GM21390 (cell line): ENCODE measurements at regions not wholly inside any gene's neighbourhood (a gene's known extent, or its start where the extent isn't known, plus 50 kb on each side); places are given as distances from the start of the nearest gene placed in this dataset.
"Not testable (repeated sequence)": the region's sequence is repeated elsewhere in the genome, so short reads cannot be mapped to it uniquely, and the experiment has no call there.

Source experiments
- ATAC-seq: cut with Tn5 transposase; IDR thresholded peaks from one replicate; pipeline ENCODE4 v1.9.1; 2021; ENCODE audit not compliant: unreplicated experiment

- ATAC-seq = no peak
These were observed 388.9 kb downstream of the ZEB2 start for GRCh38 chr2:144131042-144131441.

- ATAC-seq = no peak
These were observed 389.4 kb downstream of the ZEB2 start for GRCh38 chr2:144130551-144130950.

- ATAC-seq = no peak
These were observed 391.7 kb downstream of the ZEB2 start for GRCh38 chr2:144128130-144128746.

- ATAC-seq = no peak
These were observed 392.2 kb downstream of the ZEB2 start for GRCh38 chr2:144127693-144128092.

GRCh38 chr2:144126302-144126701 is 393.6 kb downstream of the ZEB2 start:
- ATAC-seq = no peak

GRCh38 chr2:144125751-144126150 is 394.2 kb downstream of the ZEB2 start:
- ATAC-seq = no peak

GRCh38 chr2:144124882-144125281 is 395.0 kb downstream of the ZEB2 start:
- no peak for ATAC-seq

GRCh38 chr2:144120487-144120886 is 399.4 kb downstream of the ZEB2 start:
- ATAC-seq = no peak

- ATAC-seq = no peak
These were observed 402.8 kb downstream of the ZEB2 start for GRCh38 chr2:144117086-144117485.

- no peak for ATAC-seq
These were observed 404.1 kb downstream of the ZEB2 start for GRCh38 chr2:144115739-144116291.

- ATAC-seq = no peak
These were observed 405.2 kb downstream of the ZEB2 start for GRCh38 chr2:144114760-144115159.

- no peak for ATAC-seq
These were observed 408.5 kb downstream of the ZEB2 start for GRCh38 chr2:144111437-144111836.

GRCh38 chr2:144106104-144106503 is 413.8 kb downstream of the ZEB2 start:
- not testable (repeated sequence) for ATAC-seq

GRCh38 chr2:144102386-144102785 is 417.5 kb downstream of the ZEB2 start:
- no peak for ATAC-seq

GRCh38 chr2:144099780-144100377 is 420.0 kb downstream of the ZEB2 start:
- no peak for ATAC-seq

- ATAC-seq = no peak
These were observed 420.6 kb downstream of the ZEB2 start for GRCh38 chr2:144099340-144099739.

- ATAC-seq = no peak
These were observed 422.3 kb downstream of the ZEB2 start for GRCh38 chr2:144097440-144098225.

GRCh38 chr2:144096531-144096930 is 423.4 kb downstream of the ZEB2 start:
- ATAC-seq = no peak

- ATAC-seq = no peak
These were observed 425.3 kb downstream of the ZEB2 start for GRCh38 chr2:144094408-144095151.

- ATAC-seq = no peak
These were observed 428.3 kb downstream of the ZEB2 start for GRCh38 chr2:144091622-144092021.

GRCh38 chr2:144088863-144089262 is 431.1 kb downstream of the ZEB2 start:
- no peak for ATAC-seq
